Neuronal stem cell (in vitro differentiated cells): ENCODE measurements at regions not wholly inside any gene's neighbourhood (a gene's known extent, or its start where the extent isn't known, plus 50 kb on each side); places are given as distances from the start of the nearest gene placed in this dataset.

Experiments used
- DNase-seq: peaks from one replicate; pipeline ENCODE4 v3.0.0-alpha.2; 2013; ENCODE audit warnings: low spot score
- H2AFZ ChIP-seq: one replicate; pipeline ENCODE4 v1.6.1; 2013; ENCODE audit warnings: mild to moderate bottlenecking, low read length, inconsistent platforms
- H2AK5ac ChIP-seq: 2 replicates; pipeline ENCODE4 v1.6.1; 2013; ENCODE audit warnings: low read depth, mild to moderate bottlenecking, inconsistent platforms, low read length, moderate library complexity, mixed read lengths
- H2BK120ac ChIP-seq: 2 replicates; pipeline ENCODE4 v1.6.1; 2013; ENCODE audit warnings: low read depth, mild to moderate bottlenecking, inconsistent platforms, low read length, moderate library complexity, mixed read lengths
- H2BK12ac ChIP-seq: one replicate; pipeline ENCODE4 v1.6.1; 2013; ENCODE audit warnings: low read length, inconsistent platforms
- H2BK15ac ChIP-seq: 2 replicates; pipeline ENCODE4 v1.6.1; 2013; ENCODE audit warnings: mild to moderate bottlenecking, low read length, inconsistent platforms, mixed read lengths
- H2BK5ac ChIP-seq: one replicate; pipeline ENCODE4 v1.6.1; 2013; ENCODE audit warnings: inconsistent platforms, mild to moderate bottlenecking, low read length, moderate library complexity
- H3K14ac ChIP-seq: one replicate; pipeline ENCODE4 v1.6.1; 2013; ENCODE audit warnings: low read length, inconsistent platforms
- H3K18ac ChIP-seq: 2 replicates; pipeline ENCODE4 v1.6.1; 2013; ENCODE audit warnings: low read length, inconsistent platforms
- H3K23ac ChIP-seq: 2 replicates; pipeline ENCODE4 v1.6.1; 2013; ENCODE audit warnings: low read depth, mild to moderate bottlenecking, mixed read lengths, low read length, inconsistent platforms; ENCODE audit not compliant: poor library complexity
- H3K27ac ChIP-seq: replicated peaks from 3 replicates; pipeline ENCODE4 v1.5.1; 2013; ENCODE audit warnings: low read length, inconsistent platforms
- H3K27me3 ChIP-seq, 3 experiments: 2 replicates each; pipeline ENCODE4 v1.6.1; 2013; ENCODE audit warnings: low read length in 3 of 3, mild to moderate bottlenecking in 2 of 3, inconsistent platforms in 1 of 3, low read depth in 1 of 3, mixed read lengths in 1 of 3, moderate library complexity in 1 of 3; ENCODE audit not compliant: control insufficient read depth in 3 of 3, insufficient read depth in 3 of 3
- H3K36me3 ChIP-seq, 2 donors: replicated peaks in 1 of 2; 2 replicates each; pipeline ENCODE4 v1.6.1; 2013; ENCODE audit warnings: low read length in 2 of 2; ENCODE audit not compliant: control insufficient read depth in 2 of 2, insufficient read depth in 2 of 2
- H3K4ac ChIP-seq: 2 replicates; pipeline ENCODE4 v1.6.1; 2013; ENCODE audit warnings: inconsistent platforms, mild to moderate bottlenecking, low read length, moderate library complexity
- H3K4me1 ChIP-seq, 2 donors: 1 replicate in 1 of 2; 2 replicates in 1 of 2; pipeline ENCODE4 v1.6.1; 2013; ENCODE audit warnings: low read length in 2 of 2, low read depth in 1 of 2; ENCODE audit not compliant: control insufficient read depth in 2 of 2, insufficient read depth in 1 of 2
- H3K4me2 ChIP-seq: one replicate; pipeline ENCODE4 v1.6.1; 2013; ENCODE audit warnings: mild to moderate bottlenecking, low read length, inconsistent platforms; ENCODE audit not compliant: insufficient read depth, poor library complexity, severe bottlenecking
- H3K4me3 ChIP-seq, 2 donors: 2 replicates each; pipeline ENCODE4 v1.5.1; 2013; ENCODE audit warnings: low read length in 2 of 2, mild to moderate bottlenecking in 2 of 2, inconsistent platforms in 1 of 2, moderate library complexity in 1 of 2
- H3K79me1 ChIP-seq: one replicate; pipeline ENCODE4 v1.6.1; 2013; ENCODE audit warnings: low read depth, mild to moderate bottlenecking, inconsistent platforms, low read length, moderate library complexity
- H3K9ac ChIP-seq: one replicate; pipeline ENCODE4 v1.6.1; 2013; ENCODE audit warnings: mild to moderate bottlenecking, low read depth, low read length, inconsistent platforms; ENCODE audit not compliant: poor library complexity
- H3K9me3 ChIP-seq, 2 donors: replicated peaks in 1 of 2; 2 replicates each; pipeline versions ENCODE3 to v1.6.1; 2013; ENCODE audit warnings: low read length in 2 of 2, mild to moderate bottlenecking in 2 of 2, inconsistent platforms in 1 of 2, low read depth in 1 of 2, mixed read lengths in 1 of 2, moderate library complexity in 1 of 2; ENCODE audit not compliant: control insufficient read depth in 2 of 2, insufficient read depth in 1 of 2
- H4K8ac ChIP-seq: one replicate; pipeline ENCODE4 v1.6.1; 2013; ENCODE audit warnings: low read depth, mild to moderate bottlenecking, inconsistent platforms, low read length, moderate library complexity
- H4K91ac ChIP-seq: one replicate; pipeline ENCODE4 v1.6.1; 2013; ENCODE audit warnings: low read length, low read depth, mild to moderate bottlenecking, inconsistent platforms; ENCODE audit not compliant: poor library complexity
- WGBS, 2 donors: extraction: QIAGEN DNeasy Blood & Tissue Kit; methylation state at CpG; one replicate each; pipeline ENCODE4 v1.1.7; 2013; ENCODE audit warnings: missing lambda C conversion rate in 2 of 2, mixed read lengths in 1 of 2; ENCODE audit not compliant: insufficient read length in 2 of 2, insufficient replicate concordance in 1 of 2; ENCODE audit errors: extremely low coverage in 2 of 2; 5-methylcytosine and 5-hydroxymethylcytosine counted together

DNA sequence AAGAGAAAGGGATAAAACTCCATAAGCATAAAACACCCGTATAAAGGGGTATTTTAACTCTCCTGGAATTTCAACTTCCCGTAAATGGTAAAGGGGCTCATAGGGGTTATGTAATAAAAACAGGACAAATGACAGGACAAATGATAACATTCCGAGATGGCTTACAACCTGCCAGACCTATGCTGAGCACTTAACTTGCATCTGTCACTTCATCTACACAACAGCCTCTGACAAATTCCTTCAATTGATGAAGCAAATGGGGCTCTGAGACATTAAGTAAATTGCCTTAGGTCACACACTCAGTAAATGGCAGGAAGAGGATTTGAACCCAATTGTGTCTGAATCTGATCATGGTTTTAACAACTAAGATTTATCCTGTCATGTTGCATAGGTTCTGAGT is 327.6 kb upstream of the SNX7 start:
- H2AK5ac ChIP-seq: no peak overlapping the region
- H3K9me3 ChIP-seq: no peaks in the 10 kb centered on the region
- no peak overlapping the region for H2AFZ ChIP-seq
- no peak overlapping the region for H3K27ac ChIP-seq
- H3K4me2 ChIP-seq: no peak overlapping the region
- WGBS, 2 donors: no CpG with 5 or more reads among the region's 3 CpGs
- H2BK15ac ChIP-seq: no peak overlapping the region
- no peak overlapping the region for H3K14ac ChIP-seq
- no peak overlapping the region for H2BK12ac ChIP-seq
- H3K9ac ChIP-seq: no peak overlapping the region
- H3K4me3 ChIP-seq: no peak overlapping the region
- DNase-seq: no peak
- no peak overlapping the region for H2BK120ac ChIP-seq
- no peak overlapping the region for H3K18ac ChIP-seq
- H2BK5ac ChIP-seq: no peak overlapping the region
- no peak overlapping the region for H3K23ac ChIP-seq
- no peaks in the 10 kb centered on the region for H3K4me1 ChIP-seq
- H3K4ac ChIP-seq: no peak overlapping the region
- no peaks in the 10 kb centered on the region for H3K36me3 ChIP-seq
- no peak overlapping the region for H4K91ac ChIP-seq
- no peak overlapping the region for H4K8ac ChIP-seq
- no peaks in the 10 kb centered on the region for H3K27me3 ChIP-seq
- H3K79me1 ChIP-seq: no peaks in the 10 kb centered on the region

GRCh38 chr1:98333406-98333805 is 328.1 kb upstream of the SNX7 start:
- no peaks in the 10 kb centered on the region for H3K79me1 ChIP-seq
- H3K14ac ChIP-seq: no peak overlapping the region
- no peaks in the 10 kb centered on the region for H3K27me3 ChIP-seq
- no peak overlapping the region for H2BK15ac ChIP-seq
- H3K27ac ChIP-seq: no peak overlapping the region
- H2AK5ac ChIP-seq: no peak overlapping the region
- H3K4me2 ChIP-seq: no peak overlapping the region
- H2BK120ac ChIP-seq: no peak overlapping the region
- H2BK5ac ChIP-seq: no peak overlapping the region
- no peaks in the 10 kb centered on the region for H3K36me3 ChIP-seq
- no peak overlapping the region for H3K23ac ChIP-seq
- H2BK12ac ChIP-seq: no peak overlapping the region
- H3K4me3 ChIP-seq: no peak overlapping the region
- H2AFZ ChIP-seq: no peak overlapping the region
- H3K4me1 ChIP-seq: no peaks in the 10 kb centered on the region
- H3K9ac ChIP-seq: no peak overlapping the region
- H3K18ac ChIP-seq: no peak overlapping the region
- H4K8ac ChIP-seq: no peak overlapping the region
- no peak overlapping the region for H3K4ac ChIP-seq
- no peak for DNase-seq
- no peak overlapping the region for H4K91ac ChIP-seq
- WGBS, 2 donors: no CpG with 5 or more reads among the region's 3 CpGs
- H3K9me3 ChIP-seq: no peaks in the 10 kb centered on the region

DNA sequence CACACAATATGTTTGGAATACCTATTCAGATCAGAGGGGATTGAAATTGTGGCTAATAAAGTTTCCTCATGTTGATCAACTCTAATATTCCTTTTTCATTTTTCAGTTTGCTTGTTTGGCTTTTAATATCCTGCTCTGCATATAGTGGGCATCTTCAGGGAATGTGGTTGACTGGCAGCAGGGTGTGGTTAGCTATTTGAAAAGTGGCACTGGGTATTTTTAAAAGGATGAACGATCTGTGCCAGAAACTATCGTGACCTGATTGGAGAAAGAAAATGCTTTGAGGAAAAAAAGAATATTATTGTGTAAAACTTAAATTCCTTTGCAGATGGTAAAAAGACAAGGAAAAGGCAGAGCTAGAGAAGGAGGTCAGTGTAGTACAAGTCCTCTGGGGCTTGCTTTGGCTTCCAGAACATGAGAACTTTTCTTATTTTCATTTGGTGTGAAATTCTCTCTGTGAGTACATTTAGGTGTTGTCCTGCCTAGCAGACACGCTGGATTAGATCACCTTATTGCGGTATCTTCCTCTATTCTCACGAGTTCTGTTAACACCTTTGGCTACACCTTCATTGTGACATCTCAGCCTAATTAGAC is 329.7 kb upstream of the SNX7 start:
- no peak overlapping the region for H3K9ac ChIP-seq
- no peak overlapping the region for H2AK5ac ChIP-seq
- no peak overlapping the region for H3K4me2 ChIP-seq
- no peak overlapping the region for H3K4me3 ChIP-seq
- H3K36me3 ChIP-seq: no peaks in the 10 kb centered on the region
- no peak overlapping the region for H3K23ac ChIP-seq
- H3K79me1 ChIP-seq: no peaks in the 10 kb centered on the region
- H3K18ac ChIP-seq: no peak overlapping the region
- H3K27ac ChIP-seq: no peak overlapping the region
- H3K27me3 ChIP-seq: no peaks in the 10 kb centered on the region
- no peak overlapping the region for H4K91ac ChIP-seq
- H2BK12ac ChIP-seq: no peak overlapping the region
- H3K14ac ChIP-seq: no peak overlapping the region
- WGBS, 2 donors: no CpG with 5 or more reads among the region's 5 CpGs
- H3K4me1 ChIP-seq: peaks cover 0 to 2% of the 10 kb centered on the region in 2 donors
- no peaks in the 10 kb centered on the region for H3K9me3 ChIP-seq
- H4K8ac ChIP-seq: no peak overlapping the region
- no peak overlapping the region for H2BK120ac ChIP-seq
- H3K4ac ChIP-seq: no peak overlapping the region
- H2BK15ac ChIP-seq: no peak overlapping the region
- no peak overlapping the region for H2BK5ac ChIP-seq
- no peak overlapping the region for H2AFZ ChIP-seq
- DNase-seq: no peak

- no peaks in the 10 kb centered on the region for H3K9me3 ChIP-seq
Observed at GRCh38 chr1:98331243-98331642, 330.3 kb upstream of the SNX7 start.

More at GRCh38 chr1:98331243-98331642, 330.3 kb upstream of the SNX7 start:
- H2AK5ac ChIP-seq: no peak overlapping the region
- H2BK12ac ChIP-seq: no peak overlapping the region
- H3K36me3 ChIP-seq: no peaks in the 10 kb centered on the region
- H3K4me2 ChIP-seq: no peak overlapping the region
- no peak overlapping the region for H3K14ac ChIP-seq
- no peak overlapping the region for H3K18ac ChIP-seq
- H3K27me3 ChIP-seq: no peaks in the 10 kb centered on the region
- no peak for DNase-seq
- H4K8ac ChIP-seq: no peak overlapping the region
- H2BK5ac ChIP-seq: no peak overlapping the region
- H4K91ac ChIP-seq: no peak overlapping the region
- peak overlapping the region; percentile 5 for H2AFZ ChIP-seq
- H3K79me1 ChIP-seq: no peaks in the 10 kb centered on the region
- H3K4me1 ChIP-seq: peaks cover 0 to 2% of the 10 kb centered on the region in 2 donors
- WGBS, 2 donors: no CpG with 5 or more reads among the region's 3 CpGs
- H3K23ac ChIP-seq: no peak overlapping the region
- H2BK15ac ChIP-seq: no peak overlapping the region
- no peak overlapping the region for H3K4ac ChIP-seq
- H2BK120ac ChIP-seq: no peak overlapping the region
- no peak overlapping the region for H3K4me3 ChIP-seq
- no peak overlapping the region for H3K9ac ChIP-seq
- H3K27ac ChIP-seq: no peak overlapping the region
